Endothelial cell of umbilical vein (primary cell): ENCODE measurements at regions not wholly inside any gene's neighbourhood (a gene's known extent, or its start where the extent isn't known, plus 50 kb on each side); places are given as distances from the start of the nearest gene placed in this dataset.

Source experiments
- BruUV-seq: library from RNA; stranded (reverse); fragments of 400-500 nt; replicated peaks from 2 replicates; lab custom pipeline; 2021; lab: Mats Ljungman, UMichigan
- CTCF ChIA-PET: fragments of 300-600, 350-600 bp; sonication (Branson Sonifier 250); formaldehyde crosslinking; loops from one replicate; lab custom pipeline; 2021; ENCODE audit warnings: antibody characterized with exemption, inconsistent platforms; lab: Charles Lee
- POLR2A ChIA-PET: fragments of 300-600, 350-600 bp; sonication (Branson Sonifier 250); formaldehyde crosslinking; loops from one replicate; lab custom pipeline; 2021; ENCODE audit warnings: antibody characterized with exemption, inconsistent platforms; lab: Charles Lee
- DNase-seq: peaks from one replicate; pipeline ENCODE4 v3.0.0-alpha.2; 2011; ENCODE audit warnings: low read depth, low spot score
- FAIRE-seq: peaks from 2 replicates; lab custom pipeline; 2011; peaks lifted over from hg19 to GRCh38; lab: Jason Lieb, UNC
- H2AFZ ChIP-seq: 2 replicates; pipeline ENCODE4 v1.6.0; 2012; ENCODE audit warnings: low read depth, low read length, control low read depth, inconsistent platforms
- H3K27ac ChIP-seq: 2 replicates; pipeline ENCODE4 v1.5.1; 2011; ENCODE audit warnings: low read depth, mild to moderate bottlenecking, control low read depth, low read length, moderate library complexity; ENCODE audit not compliant: insufficient read depth
- H3K27me3 ChIP-seq, 2 experiments: 2 replicates each; pipeline versions ENCODE4 v1.6.0 to v1.6.1; 2011; ENCODE audit warnings: low read length in 2 of 2, mixed read lengths in 1 of 2; ENCODE audit not compliant: control insufficient read depth in 2 of 2, insufficient read depth in 2 of 2
- H3K36me3 ChIP-seq, 2 experiments: 2 replicates in 1 of 2; 3 replicates in 1 of 2; pipeline ENCODE4 v1.5.1; 2011; ENCODE audit warnings: low read length in 2 of 2, mild to moderate bottlenecking in 1 of 2, moderate library complexity in 1 of 2; ENCODE audit not compliant: control insufficient read depth in 2 of 2, insufficient read depth in 2 of 2; ENCODE audit errors: extremely low read depth in 1 of 2
- H3K4me1 ChIP-seq: 3 replicates; pipeline ENCODE4 v1.5.1; 2011; ENCODE audit warnings: mild to moderate bottlenecking, low read length; ENCODE audit not compliant: control insufficient read depth, insufficient read depth; ENCODE audit errors: extremely low read depth
- H3K4me2 ChIP-seq: 2 replicates; pipeline ENCODE4 v1.6.1; 2011; ENCODE audit warnings: low read length, control low read depth, mixed read lengths; ENCODE audit not compliant: insufficient read depth
- H3K4me3 ChIP-seq, 3 experiments: fragments of 200-600 bp in 1 of 3; sonication (generic), shearing (Covaris generic) in 1 of 3; replicated peaks in 1 of 3; 2 replicates each; pipeline ENCODE4 v1.5.1; 2011 to 2016; ENCODE audit warnings: control low read depth in 3 of 3, low read length in 3 of 3, mild to moderate bottlenecking in 2 of 3, inconsistent platforms in 1 of 3, low read depth in 1 of 3, moderate library complexity in 1 of 3; ENCODE audit not compliant: insufficient read depth in 1 of 3
- H3K79me2 ChIP-seq: 2 replicates; pipeline ENCODE4 v1.6.0; 2012; ENCODE audit warnings: low read length, inconsistent platforms; ENCODE audit not compliant: control insufficient read depth, insufficient read depth
- H3K9ac ChIP-seq: replicated peaks from 2 replicates; pipeline ENCODE3; 2011; ENCODE audit warnings: low read length, control low read depth; ENCODE audit not compliant: insufficient read depth; ENCODE audit errors: extremely low read depth
- H3K9me1 ChIP-seq: replicated peaks from 3 replicates; pipeline ENCODE4 v1.6.0; 2011; ENCODE audit warnings: mild to moderate bottlenecking, low read length; ENCODE audit not compliant: control insufficient read depth, insufficient read depth; ENCODE audit errors: extremely low read depth
- H3K9me3 ChIP-seq: replicated peaks from 2 replicates; pipeline ENCODE4 v1.5.1; 2012; ENCODE audit warnings: low read length, inconsistent platforms; ENCODE audit not compliant: control insufficient read depth, insufficient read depth
- H4K20me1 ChIP-seq: replicated peaks from 2 replicates; pipeline ENCODE3; 2011; ENCODE audit warnings: mild to moderate bottlenecking, low read length; ENCODE audit not compliant: control insufficient read depth, insufficient read depth; ENCODE audit errors: extremely low read depth
- EZH2 ChIP-seq: IDR thresholded peaks from 2 replicates; pipeline ENCODE4 v1.6.1; 2012; ENCODE audit warnings: borderline replicate concordance, low read depth, mild to moderate bottlenecking, moderate library complexity, low read length, inconsistent platforms; ENCODE audit not compliant: severe bottlenecking
- JUN ChIP-seq: IDR thresholded peaks from 2 replicates; pipeline ENCODE4 v1.6.1; 2011; ENCODE audit warnings: borderline replicate concordance, low read depth; ENCODE audit not compliant: insufficient read length, insufficient read depth
- MYC ChIP-seq: IDR thresholded peaks from one replicate; pipeline ENCODE4 v1.6.1; 2011; ENCODE audit warnings: mild to moderate bottlenecking, low read depth, low read length
- POLR2A ChIP-seq: IDR thresholded peaks from 2 replicates; pipeline ENCODE4 v1.6.1; 2012; ENCODE audit warnings: low read depth, mild to moderate bottlenecking, control low read depth, low read length
- POLR2AphosphoS5 ChIP-seq: IDR thresholded peaks from 2 replicates; pipeline ENCODE4 v1.6.1; 2012; ENCODE audit warnings: low read depth, mild to moderate bottlenecking, control low read depth, low read length, moderate library complexity; ENCODE audit not compliant: insufficient read depth
- dilution Hi-C: fragments of 300-500 bp; cut with MboI; formaldehyde crosslinking; loops from one replicate; pipeline ENCODE4 v1.15.0; 2019; ENCODE audit warnings: low sequenced_read_pairs; ENCODE audit not compliant: extremely low pct_ligation_motif_present
- intact Hi-C: fragments of 100-400 bp; cut with micrococcal nuclease; formaldehyde crosslinking; loops from one replicate; pipeline ENCODE4 v1.10.0; 2022
- TF ChIP-seq, protein P1 (sequence below): IDR thresholded peaks from 2 replicates; pipeline ENCODE4 v1.6.1; 2011; ENCODE audit not compliant: insufficient read depth, insufficient read length

DNA sequence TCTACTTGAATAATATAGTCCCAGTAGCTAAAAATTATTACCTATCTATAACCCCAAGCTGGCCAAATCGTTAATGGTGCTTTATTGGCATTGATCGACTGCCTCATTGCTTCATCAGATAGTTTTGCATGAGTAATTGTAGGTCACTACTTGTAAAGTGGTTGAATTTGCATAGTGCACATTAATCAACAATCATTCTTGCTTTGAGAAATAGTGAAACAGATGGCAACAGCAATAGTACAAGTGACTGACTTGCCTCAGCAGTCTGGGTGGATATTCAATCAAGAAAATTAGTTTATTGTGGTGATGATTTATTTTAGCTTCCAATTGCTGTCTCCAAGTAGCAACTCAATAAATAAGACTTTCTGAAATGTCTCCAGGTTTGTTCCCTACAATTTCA is 117.8 kb upstream of the NRXN1 start:
- no peak for TF ChIP-seq JUN
- TF ChIP-seq, protein P1, sequence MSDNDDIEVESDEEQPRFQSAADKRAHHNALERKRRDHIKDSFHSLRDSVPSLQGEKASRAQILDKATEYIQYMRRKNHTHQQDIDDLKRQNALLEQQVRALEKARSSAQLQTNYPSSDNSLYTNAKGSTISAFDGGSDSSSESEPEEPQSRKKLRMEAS: no peak
- CTCF ChIA-PET: no interaction called here
- POLR2A ChIA-PET: no interaction called here
- no peak overlapping the region for H3K27ac ChIP-seq
- BruUV-seq: no TSS peak
- no peak overlapping the region for H3K4me3 ChIP-seq
- no peaks in the 10 kb centered on the region for H3K9me3 ChIP-seq
- no peak overlapping the region for H3K4me2 ChIP-seq
- H4K20me1 ChIP-seq: no peaks in the 10 kb centered on the region
- intact Hi-C loops: no loop called here
- no peaks in the 10 kb centered on the region for H3K36me3 ChIP-seq
- no peaks in the 10 kb centered on the region for H3K79me2 ChIP-seq
- H3K9ac ChIP-seq: no peak overlapping the region
- DNase-seq (no peak), FAIRE-seq (no peak)
- H3K9me1 ChIP-seq: no peaks in the 10 kb centered on the region
- dilution Hi-C loops: no loop called here
- no peak overlapping the region for H2AFZ ChIP-seq
- H3K4me1 ChIP-seq: no peaks in the 10 kb centered on the region
- no peaks in the 10 kb centered on the region for H3K27me3 ChIP-seq

- ChIA-PET CTCF (no interaction called here), POLR2A (no interaction called here)
- no peaks in the 10 kb centered on the region for H3K27me3 ChIP-seq
- FAIRE-seq (no peak), DNase-seq (peak; percentile 4)
- no peak overlapping the region for H3K4me3 ChIP-seq
- H3K4me2 ChIP-seq: no peak overlapping the region
- H2AFZ ChIP-seq: no peak overlapping the region
- no peaks in the 10 kb centered on the region for H3K9me1 ChIP-seq
- dilution Hi-C loops (no loop called here), intact Hi-C loops (no loop called here)
- TF ChIP-seq POLR2A (no peak), POLR2AphosphoS5 (no peak), MYC (no peak), EZH2 (no peak)
- H3K27ac ChIP-seq: no peak overlapping the region
- no peak overlapping the region for H3K9ac ChIP-seq
- no peaks in the 10 kb centered on the region for H3K36me3 ChIP-seq
- H3K9me3 ChIP-seq: no peaks in the 10 kb centered on the region
- no peaks in the 10 kb centered on the region for H3K4me1 ChIP-seq
- H4K20me1 ChIP-seq: no peaks in the 10 kb centered on the region
- H3K79me2 ChIP-seq: no peaks in the 10 kb centered on the region
- BruUV-seq: no TSS peak
Observed at GRCh38 chr2:51145761-51146160, 113.8 kb upstream of the NRXN1 start.
